Caco-2 (cell line): ENCODE measurements at regions not wholly inside any gene's neighbourhood (a gene's known extent, or its start where the extent isn't known, plus 50 kb on each side); places are given as distances from the start of the nearest gene placed in this dataset.

Source experiments
- BruUV-seq: library from RNA; stranded (reverse); fragments of 400-500 nt; replicated peaks from 2 replicates; lab custom pipeline; 2021; lab: Mats Ljungman, UMichigan
- CTCF ChIA-PET: fragments of 300-600 bp; sonication (Branson Sonifier 250); formaldehyde crosslinking; loops from one replicate; lab custom pipeline; 2022; ENCODE audit warnings: antibody characterized with exemption; lab: Charles Lee
- POLR2A ChIA-PET: fragments of 300-600 bp; sonication (Branson Sonifier 250); formaldehyde crosslinking; loops from one replicate; lab custom pipeline; 2022; ENCODE audit warnings: antibody characterized with exemption; lab: Charles Lee
- DNase-seq, 2 experiments: peaks; one replicate each; pipeline versions ENCODE4 v3.0.0 to v3.0.0-alpha.2; 2020 to 2022
- H3K27me3 ChIP-seq: replicated peaks from 2 replicates; pipeline ENCODE4 v1.6.0; 2011; ENCODE audit warnings: low read length; ENCODE audit not compliant: control insufficient read depth, insufficient read depth
- H3K36me3 ChIP-seq: 2 replicates; pipeline ENCODE4 v1.5.1; 2011; ENCODE audit warnings: low read length; ENCODE audit not compliant: control insufficient read depth, insufficient read depth
- H3K4me1 ChIP-seq: fragments of 250-450 bp; sonication (Bioruptor Pico); 2 replicates; pipeline ENCODE4 v1.5.1; 2020; ENCODE audit warnings: mild to moderate bottlenecking
- H3K4me3 ChIP-seq: 2 replicates; pipeline ENCODE4 v1.5.1; 2011; ENCODE audit warnings: low read depth, mild to moderate bottlenecking, control low read depth, low read length
- H3K9me3 ChIP-seq: fragments of 250-450 bp; sonication (Bioruptor Pico); 2 replicates; pipeline ENCODE4 v1.5.1; 2020; ENCODE audit warnings: mild to moderate bottlenecking, moderate library complexity
- H3K27ac Mint-ChIP-seq: one replicate; pipeline ENCODE4 v1.8.0; 2022; ENCODE audit warnings: mixed read lengths; ENCODE audit not compliant: unreplicated experiment
- H3K27me3 Mint-ChIP-seq: one replicate; pipeline ENCODE4 v1.8.0; 2022; ENCODE audit warnings: mixed read lengths; ENCODE audit not compliant: insufficient read depth, unreplicated experiment
- H3K36me3 Mint-ChIP-seq: one replicate; pipeline ENCODE4 v1.8.0; 2022; ENCODE audit warnings: mild to moderate bottlenecking, mixed read lengths; ENCODE audit not compliant: insufficient read depth, unreplicated experiment
- H3K4me1 Mint-ChIP-seq: one replicate; pipeline ENCODE4 v1.8.0; 2022; ENCODE audit warnings: low read depth, mixed read lengths; ENCODE audit not compliant: unreplicated experiment
- H3K4me3 Mint-ChIP-seq: one replicate; pipeline ENCODE4 v1.8.0; 2022; ENCODE audit warnings: mild to moderate bottlenecking, moderate library complexity, mixed read lengths; ENCODE audit not compliant: unreplicated experiment
- H3K9me3 Mint-ChIP-seq: one replicate; pipeline ENCODE4 v1.8.0; 2022; ENCODE audit warnings: mixed read lengths; ENCODE audit not compliant: unreplicated experiment
- CTCF ChIP-seq, 2 experiments: fragments of 200-600 bp in 1 of 2; IDR thresholded peaks; 1 replicate in 1 of 2; 2 replicates in 1 of 2; pipeline versions ENCODE4 v1.5.1 to v1.8.0; 2011 to 2022; ENCODE audit warnings: antibody characterized with exemption in 1 of 2, control low read depth in 1 of 2, inconsistent platforms in 1 of 2, low read depth in 1 of 2, low read length in 1 of 2, mild to moderate bottlenecking in 1 of 2, moderate library complexity in 1 of 2; ENCODE audit not compliant: insufficient read depth in 1 of 2, severe bottlenecking in 1 of 2, unreplicated experiment in 1 of 2
- intact Hi-C: fragments of 100-400 bp; cut with micrococcal nuclease; formaldehyde crosslinking; loops from one replicate; pipeline ENCODE4 v1.10.0; 2022; ENCODE audit not compliant: unreplicated experiment

GRCh38 chr6:102216232-102216631, 822.7 kb downstream of the GRIK2 start:
- Mint-ChIP-seq H3K27ac (no peak overlapping the region), H3K36me3 (no peaks in the 10 kb centered on the region), H3K4me1 (no peaks in the 10 kb centered on the region), H3K27me3 (no peaks in the 10 kb centered on the region), H3K9me3 (no peaks in the 10 kb centered on the region), H3K4me3 (no peak overlapping the region)
- CTCF ChIA-PET, result no interaction called here
- no peak for DNase-seq
- Histone ChIP-seq H3K4me3 (no peak overlapping the region), H3K9me3 (no peaks in the 10 kb centered on the region), H3K27me3 (no peaks in the 10 kb centered on the region; the same call in 1 of the 2 replicates), H3K4me1 (no peaks in the 10 kb centered on the region), H3K36me3 (no peaks in the 10 kb centered on the region)
- no TSS peak for BruUV-seq
- TF ChIP-seq CTCF (IDR thresholded peaks at IDR 0.05; ENCODE audit: insufficient read depth in 1 of 2, low read depth in 1 of 2, low read length in 1 of 2, severe bottlenecking in 1 of 2, unreplicated experiment in 1 of 2), result no peak
- intact Hi-C loops, result no loop called here
- POLR2A ChIA-PET, result no interaction called here

GRCh38 chr6:102223942-102224341, 830.4 kb downstream of the GRIK2 start:
- Histone ChIP-seq H3K4me3 (no peak overlapping the region), H3K9me3 (no peaks in the 10 kb centered on the region), H3K4me1 (no peaks in the 10 kb centered on the region), H3K27me3 (no peaks in the 10 kb centered on the region), H3K36me3 (no peaks in the 10 kb centered on the region)
- H3K27me3 Mint-ChIP-seq, result no peaks in the 10 kb centered on the region
- DNase-seq, result no peak
- no peaks in the 10 kb centered on the region for H3K9me3 Mint-ChIP-seq
- no peaks in the 10 kb centered on the region for H3K4me1 Mint-ChIP-seq
- no peak for TF ChIP-seq CTCF (IDR thresholded peaks at IDR 0.05; ENCODE audit: insufficient read depth in 1 of 2, low read depth in 1 of 2, low read length in 1 of 2, severe bottlenecking in 1 of 2, unreplicated experiment in 1 of 2)
- no peak overlapping the region for H3K4me3 Mint-ChIP-seq
- no peak overlapping the region for H3K27ac Mint-ChIP-seq
- intact Hi-C loops, result no loop called here
- BruUV-seq, result no TSS peak
- ChIA-PET CTCF (no interaction called here), POLR2A (no interaction called here)
- no peaks in the 10 kb centered on the region for H3K36me3 Mint-ChIP-seq

- ChIA-PET POLR2A (no interaction called here), CTCF (no interaction called here)
- Histone ChIP-seq H3K9me3 (no peaks in the 10 kb centered on the region), H3K4me1 (no peaks in the 10 kb centered on the region), H3K4me3 (no peak overlapping the region), H3K36me3 (no peaks in the 10 kb centered on the region), H3K27me3 (no peaks in the 10 kb centered on the region)
- no peak for DNase-seq
- TF ChIP-seq CTCF (IDR thresholded peaks at IDR 0.05; ENCODE audit: insufficient read depth in 1 of 2, low read depth in 1 of 2, low read length in 1 of 2, severe bottlenecking in 1 of 2, unreplicated experiment in 1 of 2), result no peak
- no peak overlapping the region for H3K4me3 Mint-ChIP-seq
- no TSS peak for BruUV-seq
- H3K4me1 Mint-ChIP-seq, result no peaks in the 10 kb centered on the region
- H3K27ac Mint-ChIP-seq, result no peak overlapping the region
- no peaks in the 10 kb centered on the region for H3K36me3 Mint-ChIP-seq
- intact Hi-C loops, result no loop called here
- H3K9me3 Mint-ChIP-seq, result no peaks in the 10 kb centered on the region
- no peaks in the 10 kb centered on the region for H3K27me3 Mint-ChIP-seq
Measured at GRCh38 chr6:102229271-102229670, 835.8 kb downstream of the GRIK2 start.
